ENCODE measurements at regions not wholly inside any gene's neighbourhood (a gene's known extent, or its start where the extent isn't known, plus 50 kb on each side); places are given as distances from the start of the nearest gene placed in this dataset.

GRCh38 chr5:89229331-89230070 is 346.5 kb upstream of the MEF2C start:
- FAIRE-seq: no peak

GRCh38 chr5:89228355-89228754 is 345.4 kb upstream of the MEF2C start:
- Histone ChIP-seq H3K4me3 (ENCODE audit: low read length in 3 of 3) (no peak overlapping the region), H3K4me1 (ENCODE audit: control insufficient read depth in 2 of 3, insufficient read depth in 2 of 3, low read depth in 1 of 3, low read length in 3 of 3) (no peaks in the 10 kb centered on the region), H3K27ac (ENCODE audit: low read depth in 2 of 2, low read length in 2 of 2) (no peak overlapping the region), H3K9me3 (ENCODE audit: control insufficient read depth in 2 of 3, insufficient read depth in 1 of 3, low read length in 3 of 3) (no peaks in the 10 kb centered on the region), H3K36me3 (ENCODE audit: control insufficient read depth in 2 of 3, insufficient read depth in 3 of 3, low read length in 3 of 3) (no peaks in the 10 kb centered on the region), H3K9ac (ENCODE audit: low read length in 3 of 3) (no peak overlapping the region), H3K27me3 (ENCODE audit: control insufficient read depth, insufficient read depth, low read length) (no peaks in the 10 kb centered on the region)
- no peak for DNase-seq
- no peak for TF ChIP-seq CTCF (IDR thresholded peaks at IDR 0.05; ENCODE audit: borderline replicate concordance, extremely low read depth, insufficient read depth)
- FAIRE-seq: no peak
- intact Hi-C loops (cut with DNase I): no loop called here

More at GRCh38 chr5:89229331-89230070, 346.5 kb upstream of the MEF2C start:
- TF ChIP-seq CTCF (IDR thresholded peaks at IDR 0.05; ENCODE audit: borderline replicate concordance, extremely low read depth, insufficient read depth): no peak
- DNase-seq: peak in 1 of 5 donors; percentile 54
- Histone ChIP-seq H3K27ac (ENCODE audit: low read depth in 2 of 2, low read length in 2 of 2) (no peak overlapping the region), H3K36me3 (ENCODE audit: control insufficient read depth in 2 of 3, insufficient read depth in 3 of 3, low read length in 3 of 3) (no peaks in the 10 kb centered on the region), H3K9me3 (ENCODE audit: control insufficient read depth in 2 of 3, insufficient read depth in 1 of 3, low read length in 3 of 3) (no peaks in the 10 kb centered on the region), H3K9ac (ENCODE audit: low read length in 3 of 3) (no peak overlapping the region), H3K4me1 (ENCODE audit: control insufficient read depth in 2 of 3, insufficient read depth in 2 of 3, low read depth in 1 of 3, low read length in 3 of 3) (no peaks in the 10 kb centered on the region), H3K4me3 (ENCODE audit: low read length in 3 of 3) (no peak overlapping the region), H3K27me3 (ENCODE audit: control insufficient read depth, insufficient read depth, low read length) (no peaks in the 10 kb centered on the region)
- intact Hi-C loops (cut with DNase I): no loop called here

- DNase-seq: no peak
- Histone ChIP-seq H3K9ac (ENCODE audit: low read length in 3 of 3) (no peak overlapping the region), H3K9me3 (ENCODE audit: control insufficient read depth in 2 of 3, insufficient read depth in 1 of 3, low read length in 3 of 3) (no peaks in the 10 kb centered on the region), H3K27me3 (ENCODE audit: control insufficient read depth, insufficient read depth, low read length) (no peaks in the 10 kb centered on the region), H3K27ac (ENCODE audit: low read depth in 2 of 2, low read length in 2 of 2) (no peak overlapping the region), H3K4me1 (ENCODE audit: control insufficient read depth in 2 of 3, insufficient read depth in 2 of 3, low read depth in 1 of 3, low read length in 3 of 3) (no peaks in the 10 kb centered on the region), H3K36me3 (ENCODE audit: control insufficient read depth in 2 of 3, insufficient read depth in 3 of 3, low read length in 3 of 3) (no peaks in the 10 kb centered on the region), H3K4me3 (ENCODE audit: low read length in 3 of 3) (no peak overlapping the region)
- no peak for TF ChIP-seq CTCF (IDR thresholded peaks at IDR 0.05; ENCODE audit: borderline replicate concordance, extremely low read depth, insufficient read depth)
- intact Hi-C loops (cut with DNase I): no loop called here
- FAIRE-seq: no peak
Observed at GRCh38 chr5:89218364-89218763, 335.4 kb upstream of the MEF2C start.

- H3K4me1 ChIP-seq (ENCODE audit: control insufficient read depth in 2 of 3, insufficient read depth in 2 of 3, low read depth in 1 of 3, low read length in 3 of 3): no peaks in the 10 kb centered on the region
- no peak for TF ChIP-seq CTCF (IDR thresholded peaks at IDR 0.05; ENCODE audit: borderline replicate concordance, extremely low read depth, insufficient read depth)
- DNase-seq (no peak), FAIRE-seq (no peak)
- intact Hi-C loops (cut with DNase I): no loop called here
- no peak overlapping the region for H3K9ac ChIP-seq (ENCODE audit: low read length in 3 of 3)
- no peaks in the 10 kb centered on the region for H3K27me3 ChIP-seq (ENCODE audit: control insufficient read depth, insufficient read depth, low read length)
- H3K36me3 ChIP-seq (ENCODE audit: control insufficient read depth in 2 of 3, insufficient read depth in 3 of 3, low read length in 3 of 3): no peaks in the 10 kb centered on the region
- no peak overlapping the region for H3K4me3 ChIP-seq (ENCODE audit: low read length in 3 of 3)
- no peak overlapping the region for H3K27ac ChIP-seq (ENCODE audit: low read depth in 2 of 2, low read length in 2 of 2)
- no peaks in the 10 kb centered on the region for H3K9me3 ChIP-seq (ENCODE audit: control insufficient read depth in 2 of 3, insufficient read depth in 1 of 3, low read length in 3 of 3)
Observed at GRCh38 chr5:89216606-89217005, 333.6 kb upstream of the MEF2C start.
